K562 (cell line): ENCODE measurements at regions not wholly inside any gene's neighbourhood (a gene's known extent, or its start where the extent isn't known, plus 50 kb on each side); places are given as distances from the start of the nearest gene placed in this dataset.

Source experiments
- ATAC-seq: fragments of 200-7000 bp; cut with Tn5 transposase; 3 replicates; pipeline ENCODE4 v1.9.1; 2020; ENCODE audit warnings: moderate library complexity
- BruUV-seq: library from RNA; stranded (reverse); fragments of 400-500 nt; replicated peaks from 2 replicates; lab custom pipeline; 2021; lab: Mats Ljungman, UMichigan
- CTCF ChIA-PET: fragments of 300-600 bp; formaldehyde crosslinking; extraction: SDS; loops from one replicate; lab custom pipeline; 2021; ENCODE audit warnings: low intra/inter-chr PET ratio; lab: Yijun Ruan, JAX
- POLR2A ChIA-PET: fragments of 300-600, 350-650 bp; sonication (Branson Sonifier 250); formaldehyde crosslinking; extraction: SDS; loops from one replicate; lab custom pipeline; 2021; ENCODE audit warnings: antibody characterized with exemption, inconsistent platforms; lab: Yijun Ruan, JAX
- DNase-seq, 4 experiments: peaks; one replicate each; pipeline versions ENCODE4 v3.0.0 to v3.0.0-alpha.2; 2011 to 2018; ENCODE audit warnings: low spot score in 3 of 4, mixed read lengths in 3 of 4; ENCODE audit errors: extremely low read depth in 1 of 4
- FAIRE-seq: peaks from 2 replicates; lab custom pipeline; 2011; peaks lifted over from hg19 to GRCh38; lab: Jason Lieb, UNC
- H2AFZ ChIP-seq: 2 replicates; pipeline ENCODE4 v1.6.0; 2011; ENCODE audit warnings: low read depth, low read length, control low read depth, inconsistent platforms
- H3K27ac ChIP-seq: fragments of 200-600 bp; 3 replicates; pipeline ENCODE4 v1.8.0; 2011; ENCODE audit warnings: low read depth, mild to moderate bottlenecking, control low read depth, inconsistent platforms, low read length, moderate library complexity, mixed read lengths; ENCODE audit errors: extremely low read depth
- H3K27me3 ChIP-seq, 2 experiments: fragments of 300-600 bp in 1 of 2; 2 replicates in 1 of 2; 3 replicates in 1 of 2; pipeline versions ENCODE4 v1.6.0 to v1.8.0; 2011; ENCODE audit warnings: inconsistent platforms in 2 of 2, low read length in 2 of 2, mild to moderate bottlenecking in 1 of 2, mixed read lengths in 1 of 2, moderate library complexity in 1 of 2; ENCODE audit not compliant: control insufficient read depth in 2 of 2, insufficient read depth in 2 of 2
- H3K36me3 ChIP-seq: fragments of 300-600 bp; 3 replicates; pipeline ENCODE4 v1.8.0; 2011; ENCODE audit warnings: mild to moderate bottlenecking, low read length, inconsistent platforms; ENCODE audit not compliant: control insufficient read depth, insufficient read depth
- H3K4me1 ChIP-seq, 2 experiments: fragments of 200-600 bp in 1 of 2; replicated peaks in 1 of 2; 2 replicates in 1 of 2; 3 replicates in 1 of 2; pipeline versions ENCODE4 v1.5.1 to v1.8.0; 2011; ENCODE audit warnings: inconsistent platforms in 2 of 2, low read length in 2 of 2, mild to moderate bottlenecking in 1 of 2, mixed read lengths in 1 of 2, moderate library complexity in 1 of 2; ENCODE audit not compliant: control insufficient read depth in 2 of 2, insufficient read depth in 2 of 2
- H3K4me2 ChIP-seq: 2 replicates; pipeline ENCODE4 v1.6.1; 2011; ENCODE audit warnings: low read length, control low read depth, inconsistent platforms, mixed read lengths; ENCODE audit not compliant: insufficient read depth
- H3K4me3 ChIP-seq: fragments of 200-600 bp; sonication (generic), shearing (Covaris generic); 2 replicates; pipeline ENCODE4 v1.5.1; 2016; ENCODE audit warnings: control low read depth, inconsistent platforms
- H3K79me2 ChIP-seq: fragments of 200-600 bp; 3 replicates; pipeline ENCODE4 v1.8.0; 2011; ENCODE audit warnings: low read length, inconsistent platforms; ENCODE audit not compliant: control insufficient read depth, insufficient read depth
- H3K9ac ChIP-seq, 2 experiments: 2 replicates each; pipeline versions ENCODE4 v1.6.0 to v1.6.1; 2011; ENCODE audit warnings: low read depth in 2 of 2, low read length in 2 of 2, control low read depth in 1 of 2, inconsistent platforms in 1 of 2, mild to moderate bottlenecking in 1 of 2, mixed read lengths in 1 of 2; ENCODE audit not compliant: insufficient read depth in 1 of 2
- H3K9me1 ChIP-seq: one replicate; pipeline ENCODE4 v1.6.0; 2011; ENCODE audit warnings: inconsistent platforms, mild to moderate bottlenecking, low read length, moderate library complexity; ENCODE audit not compliant: control insufficient read depth, insufficient read depth
- H3K9me3 ChIP-seq: replicated peaks from 2 replicates; pipeline ENCODE4 v1.5.1; 2011; ENCODE audit warnings: low read depth, low read length, inconsistent platforms; ENCODE audit not compliant: control insufficient read depth, insufficient read depth
- H4K20me1 ChIP-seq: replicated peaks from 2 replicates; pipeline ENCODE4 v1.6.1; 2011; ENCODE audit warnings: low read length, inconsistent platforms, mixed read lengths; ENCODE audit not compliant: control insufficient read depth, insufficient read depth
- DLX4 ChIP-seq: fragments of 250-450 bp; sonication (Bioruptor Pico); IDR thresholded peaks from 2 replicates; pipeline ENCODE4 v1.6.1; 2021; ENCODE audit warnings: mild to moderate bottlenecking
- HNRNPLL ChIP-seq: fragments of 200-400 bp; formaldehyde crosslinking; IDR thresholded peaks from 2 replicates; pipeline ENCODE4 v1.6.1; 2017; ENCODE audit warnings: low read length, low read depth, mild to moderate bottlenecking; ENCODE audit not compliant: poor library complexity, severe bottlenecking
- MCM2 ChIP-seq: fragments of 450-650 bp; IDR thresholded peaks from 2 replicates; pipeline ENCODE4 v1.6.1; 2017; ENCODE audit warnings: low read depth, mild to moderate bottlenecking
- MTF1 ChIP-seq: fragments of 250-450 bp; sonication (Bioruptor Pico); IDR thresholded peaks from 2 replicates; pipeline ENCODE4 v1.9.0; 2021; ENCODE audit warnings: moderate library complexity, mild to moderate bottlenecking, inconsistent platforms, borderline replicate concordance
- RBM14 ChIP-seq: fragments of 200-400 bp; formaldehyde crosslinking; IDR thresholded peaks from 2 replicates; pipeline ENCODE4 v1.6.1; 2018; ENCODE audit warnings: low read depth, mild to moderate bottlenecking, low read length, moderate library complexity, borderline replicate concordance; ENCODE audit not compliant: insufficient read depth
- RUNX1 ChIP-seq: sonication (generic); IDR thresholded peaks from 2 replicates; pipeline ENCODE4 v1.6.1; 2016; ENCODE audit warnings: antibody characterized with exemption, low read depth
- WGBS: fragments of 100-300 bp; shearing (Covaris generic); methylation state at CpG from one replicate; pipeline ENCODE4 v1.1.6; 2016; ENCODE audit warnings: low coverage, mixed read lengths; ENCODE audit not compliant: insufficient coverage; ENCODE audit errors: missing lambda C conversion rate; 5-methylcytosine and 5-hydroxymethylcytosine counted together
- in situ Hi-C: fragments of 300-500 bp; cut with MboI; formaldehyde crosslinking; loops from 4 replicates; pipeline ENCODE4 v1.15.0; 2018; ENCODE audit warnings: inconsistent platforms, mixed read lengths
- intact Hi-C: fragments of 100-400 bp; cut with micrococcal nuclease; formaldehyde crosslinking; loops from 2 replicates; pipeline ENCODE4 v1.14.2; 2022

DNA sequence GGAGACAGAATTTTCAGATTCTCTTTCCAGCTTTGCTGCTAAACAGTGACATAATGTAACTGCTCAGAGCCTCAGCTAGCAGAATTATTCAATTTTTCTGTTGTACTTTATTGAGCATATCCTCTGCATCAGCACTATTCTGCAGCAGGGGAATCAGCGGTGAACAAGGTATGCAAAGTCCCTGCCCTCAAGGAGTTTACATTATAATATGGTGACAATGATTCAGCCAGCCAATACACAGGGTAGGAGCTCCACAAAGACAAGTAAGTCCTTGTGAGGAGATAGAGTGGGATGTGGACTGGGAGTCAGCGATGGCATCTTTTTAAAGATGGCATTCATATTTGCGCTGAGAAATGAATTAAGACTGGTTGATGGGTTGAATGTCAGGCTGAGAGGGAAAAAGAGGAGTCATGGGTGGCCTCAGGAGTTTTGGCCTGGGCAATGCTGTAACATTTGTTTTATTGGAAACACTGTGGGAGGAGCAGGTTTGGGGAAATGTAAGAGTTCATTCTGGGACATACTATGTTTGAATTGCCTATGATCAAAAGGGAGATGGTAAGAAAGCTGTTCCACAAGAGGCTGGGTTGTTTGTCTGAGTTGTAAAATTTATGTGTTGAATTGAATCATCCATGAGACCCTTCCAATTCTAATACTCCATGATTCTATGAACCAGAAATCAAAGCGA lies 194.5 kb downstream of the PLK2 start:
- intact Hi-C loops: no loop called here
- Histone ChIP-seq H3K27ac (no peak overlapping the region), H3K9ac (no peak overlapping the region), H3K27me3 (no peaks in the 10 kb centered on the region), H3K4me1 (no peaks in the 10 kb centered on the region), H4K20me1 (no peaks in the 10 kb centered on the region), H3K9me3 (no peaks in the 10 kb centered on the region), H2AFZ (no peak overlapping the region), H3K4me2 (no peak overlapping the region), H3K9me1 (no peaks in the 10 kb centered on the region), H3K79me2 (no peaks in the 10 kb centered on the region), H3K4me3 (no peak overlapping the region), H3K36me3 (no peaks in the 10 kb centered on the region)
- 5% methylated on average over 4 of the region's 4 CpGs for WGBS
- CTCF ChIA-PET: no interaction called here
- ATAC-seq: no peak
- no peak for FAIRE-seq
- DNase-seq: no peak
- POLR2A ChIA-PET: no interaction called here
- TF ChIP-seq MTF1: no peak
- no TSS peak for BruUV-seq
- in situ Hi-C loops: no loop called here

DNA sequence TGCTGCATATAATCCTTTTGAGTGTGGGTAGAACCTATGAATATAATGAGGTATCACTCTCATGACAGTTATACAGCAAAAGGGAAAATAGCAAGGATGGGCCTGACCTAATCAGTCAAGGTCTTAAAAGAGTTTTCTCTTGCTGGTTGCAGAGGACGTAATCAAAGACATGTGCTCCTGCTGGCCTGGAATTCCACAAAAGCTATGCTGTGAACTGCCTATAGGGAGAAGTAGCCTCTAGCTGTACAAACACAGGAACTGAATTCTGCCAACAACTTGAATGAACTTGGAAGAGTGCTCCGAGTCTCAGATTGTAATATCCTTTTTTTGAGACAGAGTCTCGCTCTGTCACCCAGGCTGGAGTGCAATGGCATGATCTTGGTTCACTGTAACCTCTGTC lies 195.6 kb downstream of the PLK2 start:
- no peaks in the 10 kb centered on the region for H3K79me2 ChIP-seq
- 15% methylated on average over 3 of the region's 3 CpGs for WGBS
- no peak for DNase-seq

More for the DNA sequence above, 195.6 kb downstream of the PLK2 start:
- no peak for ATAC-seq
- H3K4me1 ChIP-seq: no peaks in the 10 kb centered on the region
- no peaks in the 10 kb centered on the region for H3K9me3 ChIP-seq
- H3K4me2 ChIP-seq: no peak overlapping the region
- no peak for FAIRE-seq
- in situ Hi-C loops: no loop called here
- POLR2A ChIA-PET: no interaction called here
- H3K27ac ChIP-seq: no peak overlapping the region
- H3K36me3 ChIP-seq: no peaks in the 10 kb centered on the region
- no peaks in the 10 kb centered on the region for H3K9me1 ChIP-seq
- no peak overlapping the region for H3K9ac ChIP-seq
- CTCF ChIA-PET: no interaction called here
- TF ChIP-seq HNRNPLL (no peak), RBM14 (no peak), RUNX1 (no peak), MCM2 (no peak), DLX4 (CRISPR knock-in tag) (no peak)
- H3K27me3 ChIP-seq: no peaks in the 10 kb centered on the region
- intact Hi-C loops: no loop called here
- no peak overlapping the region for H2AFZ ChIP-seq
- H3K4me3 ChIP-seq: no peak overlapping the region
- BruUV-seq: no TSS peak
- no peaks in the 10 kb centered on the region for H4K20me1 ChIP-seq
